H9 (cell line): ENCODE measurements at regions not wholly inside any gene's neighbourhood (a gene's known extent, or its start where the extent isn't known, plus 50 kb on each side); places are given as distances from the start of the nearest gene placed in this dataset.

Experiments
- DNase-seq: peaks from one replicate; pipeline ENCODE4 v3.0.0-alpha.2; 2017
- H2AFZ ChIP-seq: one replicate; pipeline ENCODE4 v1.6.1; 2013; ENCODE audit warnings: mild to moderate bottlenecking, low read length, control low read depth, moderate library complexity
- H2AK5ac ChIP-seq: 2 replicates; pipeline ENCODE4 v1.6.1; 2013; ENCODE audit warnings: low read length, control low read depth, mixed read lengths; ENCODE audit not compliant: insufficient read length
- H2BK120ac ChIP-seq: one replicate; pipeline ENCODE4 v1.6.1; 2013; ENCODE audit warnings: low read depth, mild to moderate bottlenecking, low read length, control low read depth, inconsistent platforms; ENCODE audit not compliant: poor library complexity, severe bottlenecking
- H2BK12ac ChIP-seq: 2 replicates; pipeline ENCODE4 v1.6.1; 2013; ENCODE audit warnings: low read length, control low read depth, mixed read lengths, low read depth; ENCODE audit not compliant: insufficient read length
- H2BK15ac ChIP-seq: 2 replicates; pipeline ENCODE4 v1.6.1; 2013; ENCODE audit warnings: low read depth, low read length, control low read depth
- H2BK20ac ChIP-seq: one replicate; pipeline ENCODE4 v1.6.1; 2013; ENCODE audit warnings: low read depth, mild to moderate bottlenecking, low read length, control low read depth, inconsistent platforms; ENCODE audit not compliant: poor library complexity, severe bottlenecking
- H2BK5ac ChIP-seq: 2 replicates; pipeline ENCODE4 v1.6.1; 2013; ENCODE audit warnings: low read length, control low read depth, mixed read lengths; ENCODE audit not compliant: insufficient read length
- H3K14ac ChIP-seq: 2 replicates; pipeline ENCODE4 v1.6.1; 2013; ENCODE audit warnings: low read length, control low read depth; ENCODE audit not compliant: insufficient read depth
- H3K18ac ChIP-seq: 2 replicates; pipeline ENCODE4 v1.6.1; 2013; ENCODE audit warnings: low read depth, mild to moderate bottlenecking, mixed read lengths, low read length, control low read depth; ENCODE audit not compliant: insufficient read length
- H3K23ac ChIP-seq: 2 replicates; pipeline ENCODE4 v1.6.1; 2013; ENCODE audit warnings: low read length, control low read depth, mixed read lengths, low read depth; ENCODE audit not compliant: insufficient read length
- H3K23me2 ChIP-seq: 2 replicates; pipeline ENCODE4 v1.6.1; 2013; ENCODE audit warnings: low read depth, mild to moderate bottlenecking, mixed read lengths, low read length, control low read depth; ENCODE audit not compliant: insufficient read length, poor library complexity, severe bottlenecking
- H3K27ac ChIP-seq: 2 replicates; pipeline ENCODE4 v1.5.1; 2013; ENCODE audit warnings: low read length, control low read depth, mixed read lengths, low read depth; ENCODE audit not compliant: insufficient read length
- H3K27me3 ChIP-seq: 2 replicates; pipeline ENCODE4 v1.6.1; 2013; ENCODE audit warnings: low read length, control low read depth, inconsistent platforms; ENCODE audit not compliant: insufficient read depth
- H3K4ac ChIP-seq: 2 replicates; pipeline ENCODE4 v1.6.1; 2013; ENCODE audit warnings: low read depth, mild to moderate bottlenecking, control low read depth, inconsistent platforms, low read length, moderate library complexity
- H3K4me1 ChIP-seq: 2 replicates; pipeline ENCODE4 v1.6.1; 2013; ENCODE audit warnings: low read length, control low read depth, inconsistent platforms; ENCODE audit not compliant: insufficient read depth
- H3K4me2 ChIP-seq: 2 replicates; pipeline ENCODE4 v1.6.1; 2013; ENCODE audit warnings: low read length, control low read depth, mixed read lengths; ENCODE audit not compliant: insufficient read length, insufficient read depth
- H3K56ac ChIP-seq: 2 replicates; pipeline ENCODE4 v1.6.1; 2013; ENCODE audit warnings: low read depth, mild to moderate bottlenecking, mixed read lengths, low read length, control low read depth; ENCODE audit not compliant: insufficient read length
- H3K79me1 ChIP-seq: 2 replicates; pipeline ENCODE4 v1.6.1; 2013; ENCODE audit warnings: low read depth, mild to moderate bottlenecking, moderate library complexity, low read length, control low read depth, inconsistent platforms; ENCODE audit not compliant: insufficient read depth, poor library complexity, severe bottlenecking
- H3K79me2 ChIP-seq: 2 replicates; pipeline ENCODE4 v1.6.1; 2013; ENCODE audit warnings: low read length, control low read depth, inconsistent platforms; ENCODE audit not compliant: insufficient read depth
- H3K9ac ChIP-seq: 2 replicates; pipeline ENCODE4 v1.6.1; 2013; ENCODE audit warnings: low read length, control low read depth, mixed read lengths; ENCODE audit not compliant: insufficient read length; ENCODE audit errors: extremely low read depth
- H3K9me3 ChIP-seq: one replicate; pipeline ENCODE4 v1.6.1; 2013; ENCODE audit warnings: low read depth, low read length, inconsistent platforms; ENCODE audit not compliant: control insufficient read depth
- H3T11ph ChIP-seq: one replicate; pipeline ENCODE4 v1.6.1; 2013; ENCODE audit warnings: mild to moderate bottlenecking, low read length, control low read depth, inconsistent platforms
- H4K20me1 ChIP-seq: one replicate; pipeline ENCODE4 v1.6.1; 2013; ENCODE audit not compliant: control insufficient read depth, insufficient read length, insufficient read depth
- H4K5ac ChIP-seq: 2 replicates; pipeline ENCODE4 v1.6.1; 2013; ENCODE audit warnings: low read depth, mild to moderate bottlenecking, mixed read lengths, low read length, control low read depth; ENCODE audit not compliant: insufficient read length
- H4K8ac ChIP-seq: replicated peaks from 2 replicates; pipeline ENCODE4 v1.6.1; 2013; ENCODE audit warnings: low read length, control low read depth, mixed read lengths, low read depth; ENCODE audit not compliant: insufficient read length
- H4K91ac ChIP-seq: 2 replicates; pipeline ENCODE4 v1.6.1; 2013; ENCODE audit warnings: low read depth, mild to moderate bottlenecking, moderate library complexity, mixed read lengths, low read length, control low read depth; ENCODE audit not compliant: insufficient read length
- H3K27ac Mint-ChIP-seq, 3 experiments: 2 replicates in 2 of 3; 3 replicates in 1 of 3; pipeline ENCODE4 v1.8.0; 2020 to 2021; ENCODE audit warnings: mixed read lengths in 3 of 3, mild to moderate bottlenecking in 1 of 3, moderate library complexity in 1 of 3
- H3K27me3 Mint-ChIP-seq: 2 replicates; pipeline ENCODE4 v1.8.0; 2021; ENCODE audit warnings: low read depth, mild to moderate bottlenecking, moderate library complexity, mixed read lengths
- H3K36me3 Mint-ChIP-seq, 3 experiments: 2 replicates in 2 of 3; 3 replicates in 1 of 3; pipeline ENCODE4 v1.8.0; 2020 to 2021; ENCODE audit warnings: low read depth in 3 of 3, mixed read lengths in 3 of 3; ENCODE audit not compliant: insufficient read depth in 1 of 3
- H3K4me1 Mint-ChIP-seq, 2 experiments: 2 replicates each; pipeline ENCODE4 v1.8.0; 2020; ENCODE audit warnings: mixed read lengths in 2 of 2
- H3K4me3 Mint-ChIP-seq, 2 experiments: 2 replicates in 1 of 2; 3 replicates in 1 of 2; pipeline ENCODE4 v1.8.0; 2020 to 2021; ENCODE audit warnings: mild to moderate bottlenecking in 2 of 2, mixed read lengths in 2 of 2, moderate library complexity in 1 of 2
- H3K9me3 Mint-ChIP-seq, 2 experiments: 2 replicates in 1 of 2; 3 replicates in 1 of 2; pipeline ENCODE4 v1.8.0; 2020; ENCODE audit warnings: mild to moderate bottlenecking in 2 of 2, mixed read lengths in 2 of 2, moderate library complexity in 1 of 2
- WGBS: extraction: QIAGEN DNeasy Blood & Tissue Kit; methylation state at CpG from one replicate; pipeline ENCODE4 v1.1.7; 2013; ENCODE audit warnings: missing lambda C conversion rate, low lambda C conversion rate, mixed read lengths; ENCODE audit not compliant: insufficient read length; ENCODE audit errors: extremely low coverage; 5-methylcytosine and 5-hydroxymethylcytosine counted together
- TF ChIP-seq, protein P1 (sequence below): fragments of 200-600 bp; sonication (generic); conservative IDR thresholded peaks from 3 replicates; pipeline ENCODE4 v1.8.0; 2021; ENCODE audit warnings: antibody characterized with exemption, mild to moderate bottlenecking

DNA sequence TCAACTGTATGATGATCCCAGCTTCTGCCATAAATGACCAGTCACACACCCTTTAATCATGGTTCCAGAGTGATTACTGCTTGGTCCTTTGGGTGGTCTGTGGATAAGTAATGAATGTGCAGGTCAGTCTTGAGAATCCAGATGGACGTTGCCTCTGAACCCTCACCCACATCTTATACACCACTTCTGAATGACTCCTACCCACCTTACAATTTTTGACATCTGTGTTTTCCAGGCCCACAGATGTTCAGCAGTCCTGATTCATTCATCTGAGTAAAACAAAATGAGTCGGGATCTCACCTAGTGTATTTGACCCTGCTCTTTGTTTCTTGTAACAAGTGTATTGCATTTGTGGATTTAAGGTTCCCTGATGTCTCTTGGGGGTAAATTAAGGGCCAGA, 194.1 kb upstream of the CCDC68 start:
- H3K4me2 ChIP-seq = no peak overlapping the region
- H3K79me2 ChIP-seq = no peaks in the 10 kb centered on the region
- no peak overlapping the region for H3K23ac ChIP-seq
- H2BK15ac ChIP-seq = no peak overlapping the region
- H2BK120ac ChIP-seq = no peak overlapping the region
- no peak overlapping the region for H4K91ac ChIP-seq
- no peak overlapping the region for H3K9ac ChIP-seq
- Mint-ChIP-seq H3K27ac (no peak overlapping the region), H3K27me3 (no peaks in the 10 kb centered on the region), H3K9me3 (no peaks in the 10 kb centered on the region; a peak in 1 of 5 replicates), H3K4me3 (no peak overlapping the region), H3K4me1 (peaks cover 0 to 5% of the 10 kb centered on the region in 2 experiments; a peak in 2 of 4 replicates), H3K36me3 (no peaks in the 10 kb centered on the region; a peak in 1 of 7 replicates)
- H3K27ac ChIP-seq = no peak overlapping the region
- peaks cover 3% of the 10 kb centered on the region; the same call in 1 of the 2 replicates for H3K4me1 ChIP-seq
- H3K14ac ChIP-seq = no peak overlapping the region
- no peaks in the 10 kb centered on the region for H3K79me1 ChIP-seq
- H3K23me2 ChIP-seq = no peaks in the 10 kb centered on the region
- WGBS = no CpG with 5 or more reads among the region's 2 CpGs
- H4K8ac ChIP-seq = no peak overlapping the region
- H3K27me3 ChIP-seq = no peaks in the 10 kb centered on the region
- no peak overlapping the region for H3T11ph ChIP-seq
- H2AFZ ChIP-seq = no peak overlapping the region
- no peak overlapping the region for H3K56ac ChIP-seq
- no peak overlapping the region for H2BK12ac ChIP-seq
- no peak overlapping the region for H2AK5ac ChIP-seq
- H3K18ac ChIP-seq = no peak overlapping the region
- no peak for DNase-seq
- no peak overlapping the region for H3K4ac ChIP-seq
- no peaks in the 10 kb centered on the region for H4K20me1 ChIP-seq
- H4K5ac ChIP-seq = no peak overlapping the region
- H3K9me3 ChIP-seq = no peaks in the 10 kb centered on the region
- H2BK5ac ChIP-seq = no peak overlapping the region
- no peak overlapping the region for H2BK20ac ChIP-seq
- TF ChIP-seq, protein P1, sequence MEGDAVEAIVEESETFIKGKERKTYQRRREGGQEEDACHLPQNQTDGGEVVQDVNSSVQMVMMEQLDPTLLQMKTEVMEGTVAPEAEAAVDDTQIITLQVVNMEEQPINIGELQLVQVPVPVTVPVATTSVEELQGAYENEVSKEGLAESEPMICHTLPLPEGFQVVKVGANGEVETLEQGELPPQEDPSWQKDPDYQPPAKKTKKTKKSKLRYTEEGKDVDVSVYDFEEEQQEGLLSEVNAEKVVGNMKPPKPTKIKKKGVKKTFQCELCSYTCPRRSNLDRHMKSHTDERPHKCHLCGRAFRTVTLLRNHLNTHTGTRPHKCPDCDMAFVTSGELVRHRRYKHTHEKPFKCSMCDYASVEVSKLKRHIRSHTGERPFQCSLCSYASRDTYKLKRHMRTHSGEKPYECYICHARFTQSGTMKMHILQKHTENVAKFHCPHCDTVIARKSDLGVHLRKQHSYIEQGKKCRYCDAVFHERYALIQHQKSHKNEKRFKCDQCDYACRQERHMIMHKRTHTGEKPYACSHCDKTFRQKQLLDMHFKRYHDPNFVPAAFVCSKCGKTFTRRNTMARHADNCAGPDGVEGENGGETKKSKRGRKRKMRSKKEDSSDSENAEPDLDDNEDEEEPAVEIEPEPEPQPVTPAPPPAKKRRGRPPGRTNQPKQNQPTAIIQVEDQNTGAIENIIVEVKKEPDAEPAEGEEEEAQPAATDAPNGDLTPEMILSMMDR = no peak
